IPS-15b (cell line): ENCODE measurements at regions not wholly inside any gene's neighbourhood (a gene's known extent, or its start where the extent isn't known, plus 50 kb on each side); places are given as distances from the start of the nearest gene placed in this dataset.
"Not testable (repeated sequence)": the region's sequence is repeated elsewhere in the genome, so short reads cannot be mapped to it uniquely, and the experiment has no call there.

ENCODE experiments used
- H3K27me3 ChIP-seq: one replicate; pipeline ENCODE4 v1.6.1; 2013; ENCODE audit warnings: low read length; ENCODE audit not compliant: control insufficient read depth, insufficient read depth
- H3K36me3 ChIP-seq: one replicate; pipeline ENCODE4 v1.6.1; 2013; ENCODE audit warnings: low read length; ENCODE audit not compliant: control insufficient read depth, insufficient read depth
- H3K4me1 ChIP-seq: one replicate; pipeline ENCODE4 v1.6.1; 2013; ENCODE audit warnings: mild to moderate bottlenecking, low read length; ENCODE audit not compliant: control insufficient read depth, insufficient read depth
- H3K4me3 ChIP-seq: one replicate; pipeline ENCODE4 v1.5.1; 2013; ENCODE audit warnings: low read depth, low read length
- H3K9ac ChIP-seq: one replicate; pipeline ENCODE4 v1.6.1; 2013; ENCODE audit warnings: low read depth, mild to moderate bottlenecking, low read length
- H3K9me3 ChIP-seq: one replicate; pipeline ENCODE4 v1.6.1; 2013; ENCODE audit warnings: mild to moderate bottlenecking, low read length; ENCODE audit not compliant: control insufficient read depth, insufficient read depth

DNA sequence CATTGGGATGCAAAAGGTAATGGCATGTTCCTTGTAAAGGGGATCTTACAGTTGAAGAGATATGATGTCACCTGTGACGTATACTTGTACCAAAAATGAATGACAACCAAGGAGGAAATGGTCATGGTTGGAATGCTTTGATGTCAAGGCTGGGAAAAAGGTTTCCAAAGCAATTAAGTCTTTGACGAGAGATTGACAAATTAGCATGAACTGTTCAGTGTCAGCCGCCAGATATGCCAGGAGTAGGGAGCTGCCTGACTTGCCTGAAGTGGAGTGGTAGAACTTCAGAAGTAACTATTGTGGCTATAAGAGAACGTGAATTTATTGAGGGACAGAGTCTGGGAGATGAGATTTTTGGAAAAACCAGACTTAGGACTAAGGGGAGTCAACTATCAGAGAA, 88.1 kb downstream of the SEPTIN7 start:
- Histone ChIP-seq H3K9ac (no peak overlapping the region), H3K4me1 (peaks cover 2% of the 10 kb centered on the region), H3K36me3 (no peaks in the 10 kb centered on the region), H3K4me3 (no peak overlapping the region), H3K9me3 (no peaks in the 10 kb centered on the region), H3K27me3 (no peaks in the 10 kb centered on the region)

GRCh38 chr7:35889870-35890269, 89.0 kb downstream of the SEPTIN7 start:
- Histone ChIP-seq H3K36me3 (no peaks in the 10 kb centered on the region), H3K9ac (no peak overlapping the region), H3K4me3 (no peak overlapping the region)

DNA sequence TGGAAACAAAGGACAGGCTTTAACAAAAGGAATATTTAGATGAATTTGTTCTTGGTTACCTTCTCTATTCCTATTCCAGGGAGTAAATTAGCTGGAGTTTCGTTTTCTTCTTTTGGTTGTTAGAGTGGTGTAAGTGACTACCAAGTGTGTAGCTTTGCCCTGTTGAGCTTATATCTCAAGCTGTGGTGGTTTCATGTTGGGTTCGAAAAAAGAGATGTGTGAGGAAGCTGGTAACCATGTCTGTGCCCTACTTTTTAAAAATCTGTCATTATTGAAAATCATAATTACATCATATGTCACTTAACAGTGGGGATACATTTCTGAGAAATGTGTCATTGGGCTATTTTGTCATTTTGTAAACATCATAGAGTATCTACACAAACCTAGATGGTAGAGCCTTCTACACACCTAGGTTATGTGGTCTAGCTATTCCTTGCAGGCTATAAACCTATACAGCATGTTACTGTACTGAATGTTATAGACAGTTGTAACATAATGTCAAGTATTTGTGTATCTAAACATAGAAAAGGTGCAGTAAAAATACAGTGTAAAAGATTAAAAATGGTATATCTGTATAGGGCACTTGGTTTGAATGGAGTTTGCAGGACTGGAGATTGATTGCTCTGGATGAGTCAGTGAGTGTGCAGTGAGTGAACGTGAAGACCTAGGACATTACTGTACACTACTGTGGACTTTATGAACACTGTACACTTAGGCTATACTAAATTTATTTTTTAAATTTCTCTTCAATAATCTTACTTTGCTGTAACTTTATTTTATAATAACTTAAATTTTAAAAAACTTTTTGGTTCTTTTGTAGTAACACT, 90.4 kb downstream of the SEPTIN7 start:
- H3K4me1 ChIP-seq = peaks cover 2% of the 10 kb centered on the region
- no peaks in the 10 kb centered on the region for H3K27me3 ChIP-seq
- H3K4me3 ChIP-seq = no peak overlapping the region
- no peaks in the 10 kb centered on the region for H3K9me3 ChIP-seq
- no peaks in the 10 kb centered on the region for H3K36me3 ChIP-seq
- H3K9ac ChIP-seq = no peak overlapping the region

More at GRCh38 chr7:35889870-35890269, 89.0 kb downstream of the SEPTIN7 start:
- no peaks in the 10 kb centered on the region for H3K27me3 ChIP-seq
- H3K9me3 ChIP-seq = no peaks in the 10 kb centered on the region
- H3K4me1 ChIP-seq = peaks cover 2% of the 10 kb centered on the region

GRCh38 chr7:35893649-35894048, 92.8 kb downstream of the SEPTIN7 start:
- H3K36me3 ChIP-seq = no peaks in the 10 kb centered on the region
- no peak overlapping the region for H3K4me3 ChIP-seq
- no peaks in the 10 kb centered on the region for H3K4me1 ChIP-seq
- no peak overlapping the region for H3K9ac ChIP-seq
- no peaks in the 10 kb centered on the region for H3K27me3 ChIP-seq
- H3K9me3 ChIP-seq = no peaks in the 10 kb centered on the region

GRCh38 chr7:35894721-35895120, 93.9 kb downstream of the SEPTIN7 start:
- no peak overlapping the region for H3K9ac ChIP-seq
- no peaks in the 10 kb centered on the region for H3K4me1 ChIP-seq
- no peaks in the 10 kb centered on the region for H3K36me3 ChIP-seq
- no peak overlapping the region for H3K4me3 ChIP-seq
- H3K9me3 ChIP-seq = no peaks in the 10 kb centered on the region
- H3K27me3 ChIP-seq = no peaks in the 10 kb centered on the region

DNA sequence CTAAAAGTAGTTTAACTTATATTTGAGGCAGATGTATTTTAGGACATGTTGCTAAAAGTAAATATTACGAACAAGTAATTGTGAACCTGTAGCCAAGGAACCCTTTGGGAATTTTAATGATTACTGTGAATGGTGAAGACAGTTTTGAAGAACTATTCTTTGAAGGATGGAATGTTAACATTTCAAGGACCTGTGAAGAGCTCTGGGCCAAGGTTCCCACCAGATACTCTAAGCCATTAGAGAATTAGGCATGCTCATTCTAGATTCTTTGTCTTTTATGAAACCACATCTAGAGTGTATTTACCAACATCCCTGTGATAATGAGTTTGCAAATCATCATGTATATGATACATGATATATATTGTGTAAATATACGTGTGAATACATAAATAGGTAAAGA, 99.8 kb downstream of the SEPTIN7 start:
- Histone ChIP-seq H3K4me3 (no peak overlapping the region), H3K9me3 (no peaks in the 10 kb centered on the region), H3K4me1 (no peaks in the 10 kb centered on the region), H3K36me3 (no peaks in the 10 kb centered on the region), H3K27me3 (no peaks in the 10 kb centered on the region), H3K9ac (no peak overlapping the region)

DNA sequence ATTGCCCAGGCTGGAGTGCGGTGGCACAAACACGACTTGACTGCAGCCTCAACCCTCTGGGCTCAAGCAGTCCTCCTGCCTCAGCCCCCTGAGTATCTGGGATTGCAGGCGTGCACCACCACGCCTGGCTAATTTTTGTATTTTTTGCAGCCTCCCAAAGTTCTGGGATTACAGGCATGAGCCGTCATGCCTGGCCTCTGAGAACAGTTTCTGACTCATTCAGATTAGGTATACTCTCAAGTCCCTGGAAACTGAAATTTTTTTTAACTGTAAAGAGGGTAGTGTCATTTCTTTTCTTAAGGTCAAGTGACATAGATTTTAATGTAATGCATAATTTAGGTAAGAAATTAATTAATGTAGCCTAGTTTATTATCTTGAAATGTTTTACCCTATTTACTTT, 104.7 kb downstream of the SEPTIN7 start:
- no peaks in the 10 kb centered on the region for H3K27me3 ChIP-seq
- H3K36me3 ChIP-seq = no peaks in the 10 kb centered on the region
- no peak overlapping the region for H3K4me3 ChIP-seq
- H3K9me3 ChIP-seq = no peaks in the 10 kb centered on the region
- peaks cover 11% of the 10 kb centered on the region for H3K4me1 ChIP-seq
- no peak overlapping the region for H3K9ac ChIP-seq

DNA sequence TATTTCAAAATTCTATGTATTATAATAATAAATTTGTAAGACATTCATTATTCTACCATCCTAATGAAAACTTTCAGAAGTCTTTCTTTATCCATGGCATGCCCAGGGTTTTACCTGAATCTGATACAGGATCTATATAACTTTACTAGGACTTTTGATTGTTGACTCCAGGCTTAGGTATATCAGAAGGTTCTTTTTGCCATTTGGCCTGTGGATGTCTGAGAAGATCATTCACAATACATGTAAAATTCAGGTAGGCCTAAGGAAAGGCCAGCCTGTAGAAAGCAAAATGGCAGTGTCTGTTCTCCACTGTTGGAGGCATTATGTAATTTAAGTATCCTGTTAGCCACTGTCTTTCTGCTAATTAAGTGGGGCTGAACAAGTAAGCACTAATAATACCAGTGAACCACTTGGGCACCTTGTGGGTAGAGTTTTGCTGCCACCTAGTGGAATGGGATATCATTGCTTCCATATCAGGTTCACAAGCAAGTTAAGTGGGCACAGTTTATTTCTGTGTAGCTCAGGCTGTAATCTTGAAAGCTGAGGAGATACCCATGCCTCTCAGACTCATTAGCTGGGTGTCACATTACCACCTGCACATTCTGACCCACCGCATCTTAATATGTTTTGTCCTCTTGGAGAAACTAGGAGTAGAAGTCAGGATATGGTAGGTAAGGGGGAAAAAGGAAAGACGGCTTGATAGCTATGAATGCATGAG, 105.5 kb downstream of the SEPTIN7 start:
- no peaks in the 10 kb centered on the region for H3K9me3 ChIP-seq
- H3K27me3 ChIP-seq = no peaks in the 10 kb centered on the region
- H3K9ac ChIP-seq = no peak overlapping the region
- peaks cover 11% of the 10 kb centered on the region for H3K4me1 ChIP-seq
- H3K36me3 ChIP-seq = no peaks in the 10 kb centered on the region
- H3K4me3 ChIP-seq = no peak overlapping the region

- Histone ChIP-seq H3K9me3 (no peaks in the 10 kb centered on the region), H3K4me3 (no peak overlapping the region), H3K27me3 (no peaks in the 10 kb centered on the region), H3K36me3 (no peaks in the 10 kb centered on the region), H3K9ac (no peak overlapping the region), H3K4me1 (peaks cover 11% of the 10 kb centered on the region)
These were observed 107.7 kb downstream of the SEPTIN7 start for GRCh38 chr7:35908331-35909216.

DNA sequence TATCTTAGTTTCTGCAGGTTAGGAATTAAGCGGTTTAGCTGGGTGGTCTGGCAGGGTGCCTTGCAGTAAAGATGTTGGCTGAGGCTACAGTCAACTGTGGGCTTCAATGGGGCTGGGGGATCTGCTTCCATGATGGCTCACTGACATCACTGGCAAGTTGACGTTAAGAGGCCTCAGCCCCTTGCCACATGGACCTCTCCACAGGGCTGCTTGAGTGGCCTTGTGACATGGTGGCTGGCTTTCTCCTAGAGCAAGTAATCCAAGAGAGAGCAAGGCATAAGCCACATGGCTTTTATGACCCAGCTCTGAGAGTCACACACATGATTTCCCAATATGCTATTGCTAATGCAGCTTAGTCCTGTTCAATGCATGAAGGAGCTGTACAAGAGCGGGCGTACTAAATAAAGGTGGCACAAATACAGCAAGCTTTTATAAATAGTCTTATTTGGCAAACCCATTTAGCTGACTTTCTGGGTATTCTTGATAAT, 109.1 kb downstream of the SEPTIN7 start:
- Histone ChIP-seq H3K9ac (no peak overlapping the region), H3K36me3 (no peaks in the 10 kb centered on the region), H3K4me3 (no peak overlapping the region), H3K9me3 (no peaks in the 10 kb centered on the region), H3K27me3 (no peaks in the 10 kb centered on the region), H3K4me1 (peaks cover 11% of the 10 kb centered on the region)

GRCh38 chr7:35910621-35911020, 109.8 kb downstream of the SEPTIN7 start:
- not testable (repeated sequence) for H3K4me3 ChIP-seq, H3K9me3 ChIP-seq, H3K9ac ChIP-seq, H3K27me3 ChIP-seq, H3K36me3 ChIP-seq
- peaks cover 11% of the 10 kb centered on the region for H3K4me1 ChIP-seq
